ENCODE measurements at regions not wholly inside any gene's neighbourhood (a gene's known extent, or its start where the extent isn't known, plus 50 kb on each side); places are given as distances from the start of the nearest gene placed in this dataset.

DNA sequence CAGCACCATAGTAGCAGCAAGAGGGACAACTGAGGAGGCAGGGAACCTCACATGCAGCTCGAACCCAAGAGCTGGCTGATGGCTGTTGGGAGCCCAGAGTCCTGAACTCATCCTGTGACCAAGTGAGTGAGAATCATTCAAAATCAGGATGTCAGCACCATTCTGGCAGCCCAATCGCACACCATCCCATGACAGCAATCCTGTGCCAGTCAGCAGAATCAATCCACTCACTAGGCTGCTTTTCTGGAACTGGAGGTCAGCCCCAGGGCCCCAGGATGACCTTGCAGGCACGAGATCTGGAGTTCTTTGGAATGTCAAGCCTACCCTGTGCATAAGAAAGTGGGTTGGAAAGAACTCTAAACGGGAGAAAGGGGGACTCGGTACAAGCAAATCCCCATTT lies 67.8 kb upstream of the TAF11L2 start:
- no peak for TF ChIP-seq POLR2A (IDR thresholded peaks at IDR 0.05)
- TF ChIP-seq, protein P1, sequence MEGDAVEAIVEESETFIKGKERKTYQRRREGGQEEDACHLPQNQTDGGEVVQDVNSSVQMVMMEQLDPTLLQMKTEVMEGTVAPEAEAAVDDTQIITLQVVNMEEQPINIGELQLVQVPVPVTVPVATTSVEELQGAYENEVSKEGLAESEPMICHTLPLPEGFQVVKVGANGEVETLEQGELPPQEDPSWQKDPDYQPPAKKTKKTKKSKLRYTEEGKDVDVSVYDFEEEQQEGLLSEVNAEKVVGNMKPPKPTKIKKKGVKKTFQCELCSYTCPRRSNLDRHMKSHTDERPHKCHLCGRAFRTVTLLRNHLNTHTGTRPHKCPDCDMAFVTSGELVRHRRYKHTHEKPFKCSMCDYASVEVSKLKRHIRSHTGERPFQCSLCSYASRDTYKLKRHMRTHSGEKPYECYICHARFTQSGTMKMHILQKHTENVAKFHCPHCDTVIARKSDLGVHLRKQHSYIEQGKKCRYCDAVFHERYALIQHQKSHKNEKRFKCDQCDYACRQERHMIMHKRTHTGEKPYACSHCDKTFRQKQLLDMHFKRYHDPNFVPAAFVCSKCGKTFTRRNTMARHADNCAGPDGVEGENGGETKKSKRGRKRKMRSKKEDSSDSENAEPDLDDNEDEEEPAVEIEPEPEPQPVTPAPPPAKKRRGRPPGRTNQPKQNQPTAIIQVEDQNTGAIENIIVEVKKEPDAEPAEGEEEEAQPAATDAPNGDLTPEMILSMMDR (IDR thresholded peaks at IDR 0.05) = no peak
- no peak for TF ChIP-seq POLR2AphosphoS5 (IDR thresholded peaks at IDR 0.05)
- TF ChIP-seq EP300 (IDR thresholded peaks at IDR 0.05) = no peak
